ENCODE measurements at regions not wholly inside any gene's neighbourhood (a gene's known extent, or its start where the extent isn't known, plus 50 kb on each side); places are given as distances from the start of the nearest gene placed in this dataset.

- DNase-seq, result no peak
Observed at GRCh38 chr10:8435186-8436055, 380.9 kb downstream of the GATA3 start.

GRCh38 chr10:8437896-8438295 lies 383.4 kb downstream of the GATA3 start:
- DNase-seq, result no peak

- peak; percentile 67 for DNase-seq
Observed at GRCh38 chr10:8438603-8439002, 384.1 kb downstream of the GATA3 start.

- DNase-seq, result no peak
Observed at GRCh38 chr10:8439040-8439439, 384.6 kb downstream of the GATA3 start.

- peak; percentile 52 for DNase-seq
Observed at GRCh38 chr10:8444630-8445029, 390.1 kb downstream of the GATA3 start.

GRCh38 chr10:8445353-8445752 lies 390.9 kb downstream of the GATA3 start:
- DNase-seq, result no peak

- no peak for DNase-seq
Observed at GRCh38 chr10:8449909-8450308, 395.4 kb downstream of the GATA3 start.

GRCh38 chr10:8453587-8453986 lies 399.1 kb downstream of the GATA3 start:
- no peak for DNase-seq

- DNase-seq, result no peak
Observed at GRCh38 chr10:8454357-8454756, 399.9 kb downstream of the GATA3 start.

- no peak for DNase-seq
Observed at GRCh38 chr10:8455181-8455580, 400.7 kb downstream of the GATA3 start.

GRCh38 chr10:8456386-8456785 lies 401.9 kb downstream of the GATA3 start:
- DNase-seq, result no peak

- no peak for DNase-seq
Observed at GRCh38 chr10:8460626-8461025, 406.1 kb downstream of the GATA3 start.

- no peak for DNase-seq
Observed at GRCh38 chr10:8462565-8462964, 408.1 kb downstream of the GATA3 start.

GRCh38 chr10:8463853-8464252 lies 409.4 kb downstream of the GATA3 start:
- no peak for DNase-seq

- no peak for DNase-seq
Observed at GRCh38 chr10:8468477-8468876, 414.0 kb downstream of the GATA3 start.

- peak; percentile 69 for DNase-seq
Observed at GRCh38 chr10:8473205-8473604, 418.7 kb downstream of the GATA3 start.

GRCh38 chr10:8477300-8477699 lies 422.8 kb downstream of the GATA3 start:
- no peak for DNase-seq

GRCh38 chr10:8481718-8482504 lies 427.4 kb downstream of the GATA3 start:
- DNase-seq, result no peak

- no peak for DNase-seq
Observed at GRCh38 chr10:8485032-8485431, 430.5 kb downstream of the GATA3 start.

- DNase-seq, result no peak
Observed at GRCh38 chr10:8487346-8487745, 432.9 kb downstream of the GATA3 start.

GRCh38 chr10:8489232-8489631 lies 434.7 kb downstream of the GATA3 start:
- DNase-seq, result no peak

- no peak for DNase-seq
Observed at GRCh38 chr10:8489823-8490222, 435.3 kb downstream of the GATA3 start.

- DNase-seq, result no peak
Observed at GRCh38 chr10:8498290-8498689, 443.8 kb downstream of the GATA3 start.

GRCh38 chr10:8498881-8499280 lies 444.4 kb downstream of the GATA3 start:
- no peak for DNase-seq

Data from CD4-positive, alpha-beta T cell treated with Interleukin-17A for 1 hour (primary cell).